Posterior vena cava (tissue), 2 donors: ENCODE measurements at regions not wholly inside any gene's neighbourhood (a gene's known extent, or its start where the extent isn't known, plus 50 kb on each side); places are given as distances from the start of the nearest gene placed in this dataset.
A peak's percentile ranks its signal among the peaks of the same experiment; 100 is the strongest.

Source experiments
- DNase-seq: peaks from one replicate; pipeline ENCODE4 v3.0.0-alpha.2; 2020; ENCODE audit warnings: low spot score
- intact Hi-C, 2 donors: fragments of 100-400 bp; cut with DNase I; formaldehyde crosslinking; loops; one replicate each; pipeline versions ENCODE4 v1.14.1 to v1.14.2; 2022 to 2023
- donor health status: DM: yes; HTN: yes; CAD: no.
- donor health status: DM: yes; HTN: yes; CAD: no.

- no peak for DNase-seq
- intact Hi-C loops = no loop called here
Measured at GRCh38 chr6:105807905-105808304, 278.2 kb upstream of the PRDM1 start.

GRCh38 chr6:105806486-105806920 lies 279.6 kb upstream of the PRDM1 start:
- intact Hi-C loops = no loop called here
- no peak for DNase-seq

- intact Hi-C loops = no loop called here
- DNase-seq = no peak
Measured at GRCh38 chr6:105805501-105806023, 280.6 kb upstream of the PRDM1 start.

- DNase-seq = no peak
- intact Hi-C loops = no loop called here
Measured at GRCh38 chr6:105804424-105804823, 281.7 kb upstream of the PRDM1 start.

GRCh38 chr6:105804000-105804399 lies 282.1 kb upstream of the PRDM1 start:
- intact Hi-C loops = no loop called here
- no peak for DNase-seq

GRCh38 chr6:105803442-105803841 lies 282.7 kb upstream of the PRDM1 start:
- intact Hi-C loops = no loop called here
- no peak for DNase-seq

- intact Hi-C loops = no loop called here
- DNase-seq = no peak
Measured at GRCh38 chr6:105802703-105803102, 283.4 kb upstream of the PRDM1 start.

GRCh38 chr6:105800871-105801270 lies 285.3 kb upstream of the PRDM1 start:
- intact Hi-C loops = no loop called here
- no peak for DNase-seq

- intact Hi-C loops = no loop called here
- DNase-seq = no peak
Measured at GRCh38 chr6:105800398-105800797, 285.7 kb upstream of the PRDM1 start.

GRCh38 chr6:105799056-105799455 lies 287.1 kb upstream of the PRDM1 start:
- intact Hi-C loops = no loop called here
- DNase-seq = no peak

GRCh38 chr6:105797983-105798453 lies 288.1 kb upstream of the PRDM1 start:
- intact Hi-C loops = no loop called here
- DNase-seq = no peak

GRCh38 chr6:105797286-105797979 lies 288.7 kb upstream of the PRDM1 start:
- no peak for DNase-seq
- intact Hi-C loops = no loop called here

GRCh38 chr6:105795913-105796517 lies 290.1 kb upstream of the PRDM1 start:
- intact Hi-C loops = loop anchor here in 1 of 2 donors (2.0 kb wide), 1 partner anchor 71 kb away; no protein-coding TSS in a partner anchor

GRCh38 chr6:105795366-105795765 lies 290.8 kb upstream of the PRDM1 start:
- intact Hi-C loops = loop anchor here in 1 of 2 donors (2.0 kb wide), 1 partner anchor 71 kb away; no protein-coding TSS in a partner anchor
- no peak for DNase-seq

More at GRCh38 chr6:105795913-105796517, 290.1 kb upstream of the PRDM1 start:
- DNase-seq = no peak

- no peak for DNase-seq
- intact Hi-C loops = loop anchor here in 1 of 2 donors (2.0 kb wide), 1 partner anchor 70 kb away; no protein-coding TSS in a partner anchor
Measured at GRCh38 chr6:105794870-105795269, 291.3 kb upstream of the PRDM1 start.

- DNase-seq = peak; percentile 83
Measured at GRCh38 chr6:105794239-105794638, 291.9 kb upstream of the PRDM1 start.

GRCh38 chr6:105793130-105793529 lies 293.0 kb upstream of the PRDM1 start:
- intact Hi-C loops = no loop called here
- DNase-seq = no peak

More at GRCh38 chr6:105794239-105794638, 291.9 kb upstream of the PRDM1 start:
- intact Hi-C loops = loop anchor here in 1 of 2 donors (2.0 kb wide), 1 partner anchor 69 kb away; no protein-coding TSS in a partner anchor

- intact Hi-C loops = no loop called here
- DNase-seq = no peak
Measured at GRCh38 chr6:105791583-105792318, 294.4 kb upstream of the PRDM1 start.

- intact Hi-C loops = no loop called here
- DNase-seq = no peak
Measured at GRCh38 chr6:105791179-105791578, 295.0 kb upstream of the PRDM1 start.

GRCh38 chr6:105790635-105791034 lies 295.5 kb upstream of the PRDM1 start:
- intact Hi-C loops = no loop called here
- DNase-seq = no peak
